ENCODE measurements at regions not wholly inside any gene's neighbourhood (a gene's known extent, or its start where the extent isn't known, plus 50 kb on each side); places are given as distances from the start of the nearest gene placed in this dataset.

GRCh38 chr18:8962855-8963635 is 139.5 kb upstream of the NDUFV2 start:
- FAIRE-seq: peak; percentile 99
- DNase-seq (ENCODE audit: insufficient read length, low spot score): no peak

- DNase-seq (ENCODE audit: insufficient read length, low spot score) (no peak), FAIRE-seq (no peak)
Measured at GRCh38 chr18:8963876-8964275, 138.6 kb upstream of the NDUFV2 start.

DNA sequence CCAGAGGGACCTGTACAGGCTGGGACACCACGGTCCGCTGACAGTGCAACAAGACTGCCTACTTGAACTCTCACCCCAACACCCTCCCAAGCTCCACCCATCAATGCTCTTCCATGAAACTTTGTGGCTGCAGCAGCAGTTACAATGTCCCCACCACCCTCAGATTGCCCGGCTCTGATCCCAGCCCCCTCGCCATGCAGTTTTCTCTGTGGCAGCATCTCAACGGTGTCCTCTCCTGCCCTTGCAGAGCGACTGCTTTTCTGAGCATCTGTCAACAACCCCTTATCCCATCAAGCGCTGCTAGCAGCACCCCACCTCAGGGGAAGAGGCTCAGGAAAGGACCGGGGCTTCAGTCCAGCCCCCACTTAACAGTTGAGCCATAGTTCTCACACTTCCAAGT is 137.1 kb upstream of the NDUFV2 start:
- no peak for DNase-seq (ENCODE audit: insufficient read length, low spot score)
- FAIRE-seq: no peak

GRCh38 chr18:8966821-8967220 is 135.7 kb upstream of the NDUFV2 start:
- FAIRE-seq (no peak), DNase-seq (ENCODE audit: insufficient read length, low spot score) (no peak)

GRCh38 chr18:8967573-8967972 is 134.9 kb upstream of the NDUFV2 start:
- FAIRE-seq (no peak), DNase-seq (ENCODE audit: insufficient read length, low spot score) (no peak)

GRCh38 chr18:8969639-8970390 is 132.7 kb upstream of the NDUFV2 start:
- FAIRE-seq (no peak), DNase-seq (ENCODE audit: insufficient read length, low spot score) (no peak)

DNA sequence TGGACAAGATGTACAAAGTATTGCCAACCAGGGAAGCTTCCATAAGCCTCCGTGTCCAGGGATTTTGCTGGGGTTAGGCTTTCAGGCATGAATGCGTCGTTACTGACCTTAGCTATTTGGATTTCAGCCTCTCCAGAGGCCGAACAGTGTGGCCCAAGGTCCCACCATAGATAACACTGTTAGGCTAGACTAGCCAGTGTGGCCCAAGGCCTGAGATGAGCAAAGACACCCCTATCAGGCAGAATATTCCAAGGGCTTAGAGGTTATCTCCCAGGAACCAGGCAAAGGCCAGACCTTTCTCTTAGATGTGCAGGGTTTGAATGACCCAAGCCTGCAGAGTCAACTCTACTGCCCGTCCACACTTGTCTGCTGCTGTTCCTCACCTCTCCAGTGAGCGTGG is 131.7 kb upstream of the NDUFV2 start:
- no peak for DNase-seq (ENCODE audit: insufficient read length, low spot score)

GRCh38 chr18:8972116-8972515 is 130.4 kb upstream of the NDUFV2 start:
- FAIRE-seq: no peak
- no peak for DNase-seq (ENCODE audit: insufficient read length, low spot score)

More for the DNA sequence above, 131.7 kb upstream of the NDUFV2 start:
- no peak for FAIRE-seq

GRCh38 chr18:8974279-8974678 is 128.2 kb upstream of the NDUFV2 start:
- DNase-seq (ENCODE audit: insufficient read length, low spot score) (no peak), FAIRE-seq (no peak)

- FAIRE-seq (no peak), DNase-seq (ENCODE audit: insufficient read length, low spot score) (no peak)
Measured at GRCh38 chr18:8974696-8975095, 127.8 kb upstream of the NDUFV2 start.

- FAIRE-seq (no peak), DNase-seq (ENCODE audit: insufficient read length, low spot score) (no peak)
Measured at GRCh38 chr18:8975624-8976023, 126.9 kb upstream of the NDUFV2 start.

- DNase-seq (ENCODE audit: insufficient read length, low spot score) (no peak), FAIRE-seq (no peak)
Measured at GRCh38 chr18:8976606-8977005, 125.9 kb upstream of the NDUFV2 start.

- DNase-seq (ENCODE audit: insufficient read length, low spot score) (no peak), FAIRE-seq (no peak)
Measured at GRCh38 chr18:8977166-8977565, 125.3 kb upstream of the NDUFV2 start.

DNA sequence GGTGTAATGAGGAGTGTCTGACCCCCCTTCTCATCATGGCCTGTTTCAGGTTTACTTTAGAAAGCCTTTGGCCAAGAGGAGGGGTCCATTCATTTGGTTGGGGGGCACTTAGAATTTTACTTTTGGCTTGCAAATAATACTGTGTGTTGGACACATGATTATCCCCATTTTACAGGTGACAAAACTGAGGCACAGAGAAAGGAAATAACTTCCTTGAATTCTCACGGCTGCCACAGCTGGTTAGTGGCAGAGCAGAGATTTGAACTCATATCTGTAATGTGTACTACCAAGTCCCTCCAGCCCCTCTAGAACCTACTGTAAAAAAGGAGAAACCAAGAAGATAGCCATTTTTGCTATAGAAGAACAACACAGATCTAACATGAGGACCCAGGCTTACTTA is 124.8 kb upstream of the NDUFV2 start:
- FAIRE-seq (no peak), DNase-seq (ENCODE audit: insufficient read length, low spot score) (no peak)

DNA sequence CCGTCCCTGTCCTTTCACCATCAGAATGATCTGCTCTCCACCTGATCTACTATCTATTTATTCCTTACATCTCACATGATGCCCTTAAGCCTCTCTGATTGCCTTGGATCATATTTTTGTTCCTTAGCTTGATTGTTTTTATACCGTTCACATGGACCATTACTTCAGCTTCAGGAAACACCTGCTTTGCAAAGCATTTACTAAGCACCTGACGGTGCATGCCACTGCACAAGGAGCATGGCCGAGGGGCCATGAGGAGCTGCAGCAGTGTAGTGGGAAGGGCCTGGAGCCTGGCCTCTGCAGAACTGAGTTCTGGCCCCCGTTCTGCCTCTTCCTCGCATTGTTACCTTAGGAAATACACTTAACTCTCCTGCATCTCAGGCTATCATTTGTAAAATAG is 124.1 kb upstream of the NDUFV2 start:
- DNase-seq (ENCODE audit: insufficient read length, low spot score): no peak
- no peak for FAIRE-seq

GRCh38 chr18:8979258-8979988 is 123.1 kb upstream of the NDUFV2 start:
- no peak for DNase-seq (ENCODE audit: insufficient read length, low spot score)
- FAIRE-seq: no peak

GRCh38 chr18:8980496-8980895 is 122.0 kb upstream of the NDUFV2 start:
- DNase-seq (ENCODE audit: insufficient read length, low spot score) (no peak), FAIRE-seq (no peak)

GRCh38 chr18:8980918-8981317 is 121.6 kb upstream of the NDUFV2 start:
- FAIRE-seq (no peak), DNase-seq (ENCODE audit: insufficient read length, low spot score) (no peak)

DNA sequence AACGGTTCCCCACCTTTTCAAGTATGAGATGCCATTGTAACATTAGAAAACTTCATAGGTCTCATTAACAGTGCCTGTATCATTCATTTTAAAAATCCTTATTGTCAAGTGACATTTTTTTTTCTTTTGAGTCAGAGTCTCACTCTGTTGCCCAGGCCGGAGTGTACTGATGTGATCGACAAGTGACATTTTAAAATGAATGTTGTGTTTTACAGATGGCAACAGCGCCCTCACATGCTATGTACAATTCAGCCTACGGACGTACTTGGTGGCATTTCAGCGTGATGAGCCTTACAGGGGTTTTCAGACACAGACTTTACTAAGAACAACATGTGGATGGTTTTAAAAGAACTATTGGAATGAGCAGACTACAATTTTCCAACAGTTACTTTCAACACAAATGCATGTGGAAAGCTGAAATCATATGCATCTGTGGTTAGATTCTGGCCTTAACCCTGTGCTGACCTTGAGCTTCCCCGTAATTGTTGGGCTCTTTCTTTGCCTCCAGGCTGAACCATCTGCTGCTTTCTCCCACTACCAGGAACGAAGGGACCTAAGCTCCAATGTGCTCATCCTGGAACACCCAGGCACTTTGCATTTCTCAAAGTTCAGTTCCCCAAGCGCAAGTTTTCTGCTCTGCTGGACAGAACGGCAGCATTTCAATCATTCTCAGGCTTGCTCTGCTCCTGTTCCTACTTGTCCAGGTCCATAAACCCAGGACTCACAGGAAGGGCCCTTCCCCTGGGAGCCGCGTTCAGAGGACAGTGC is 119.9 kb upstream of the NDUFV2 start:
- FAIRE-seq: no peak
- peak; percentile 54 for DNase-seq (ENCODE audit: insufficient read length, low spot score)

GRCh38 chr18:8983195-8983594 is 119.3 kb upstream of the NDUFV2 start:
- FAIRE-seq (no peak), DNase-seq (ENCODE audit: insufficient read length, low spot score) (no peak)

Measured in HTR-8/SVneo (cell line).